WTC11 (cell line): ENCODE measurements at regions not wholly inside any gene's neighbourhood (a gene's known extent, or its start where the extent isn't known, plus 50 kb on each side); places are given as distances from the start of the nearest gene placed in this dataset.

ENCODE experiments used
- ATAC-seq: fragments of 200-7000 bp; cut with Tn5 transposase; 2 replicates; pipeline ENCODE4 v1.10.0; 2021; ENCODE audit warnings: mild to moderate bottlenecking, moderate library complexity
- CTCF ChIA-PET: fragments of 300-600 bp; sonication (Branson Sonifier 250); formaldehyde crosslinking; loops from one replicate; lab custom pipeline; 2021; ENCODE audit warnings: antibody characterized with exemption; lab: Charles Lee
- POLR2A ChIA-PET: fragments of 350-600 bp; sonication (Branson Sonifier 250); formaldehyde crosslinking; loops from one replicate; lab custom pipeline; 2021; ENCODE audit warnings: antibody characterized with exemption; lab: Charles Lee
- DNase-seq: peaks from one replicate; pipeline ENCODE4 v3.0.0; 2021; ENCODE audit warnings: low spot score
- H3K27ac Mint-ChIP-seq: 2 replicates; pipeline ENCODE4 v1.8.0; 2021; ENCODE audit warnings: mixed read lengths
- H3K27me3 Mint-ChIP-seq: 2 replicates; pipeline ENCODE4 v1.8.0; 2021; ENCODE audit warnings: low read depth, mild to moderate bottlenecking, moderate library complexity, mixed read lengths
- H3K36me3 Mint-ChIP-seq: 2 replicates; pipeline ENCODE4 v1.8.0; 2021; ENCODE audit warnings: mixed read lengths
- H3K4me1 Mint-ChIP-seq: 2 replicates; pipeline ENCODE4 v1.8.0; 2022; ENCODE audit warnings: mixed read lengths
- H3K4me3 Mint-ChIP-seq: 2 replicates; pipeline ENCODE4 v1.8.0; 2021; ENCODE audit warnings: mild to moderate bottlenecking, moderate library complexity, mixed read lengths
- H3K9me3 Mint-ChIP-seq: 2 replicates; pipeline ENCODE4 v1.8.0; 2021; ENCODE audit warnings: mixed read lengths
- GABPB1 ChIP-seq: sonication (generic); formaldehyde crosslinking; IDR thresholded peaks from 2 replicates; pipeline ENCODE4 v1.8.1; 2023; ENCODE audit warnings: mild to moderate bottlenecking, missing genetic modification reagents
- JAZF1 ChIP-seq: fragments of 250-450 bp; sonication (Bioruptor Pico); IDR thresholded peaks from 2 replicates; pipeline ENCODE4 v1.9.0; 2021; ENCODE audit warnings: moderate library complexity, mild to moderate bottlenecking, inconsistent platforms
- ZNF138 ChIP-seq: sonication (generic); formaldehyde crosslinking; conservative IDR thresholded peaks from 2 replicates; pipeline ENCODE4 v1.8.1; 2022; ENCODE audit warnings: mild to moderate bottlenecking, moderate library complexity, missing genetic modification reagents
- ZNF219 ChIP-seq: sonication (generic); formaldehyde crosslinking; IDR thresholded peaks from 2 replicates; pipeline ENCODE4 v1.8.0; 2023; ENCODE audit warnings: missing genetic modification reagents, mild to moderate bottlenecking, borderline replicate concordance
- ZNF396 ChIP-seq: fragments of 250-450 bp; sonication (Bioruptor Pico); IDR thresholded peaks from 2 replicates; pipeline ENCODE4 v1.8.0; 2021; ENCODE audit warnings: mild to moderate bottlenecking, moderate library complexity, borderline replicate concordance
- ZNF423 ChIP-seq: fragments of 250-450 bp; sonication (Bioruptor Pico); IDR thresholded peaks from 2 replicates; pipeline ENCODE4 v2.1.2; 2022; ENCODE audit warnings: mild to moderate bottlenecking, moderate library complexity
- ZNF512 ChIP-seq: sonication (generic); formaldehyde crosslinking; IDR thresholded peaks from 2 replicates; pipeline ENCODE4 v1.8.1; 2022; ENCODE audit warnings: missing genetic modification reagents, borderline replicate concordance
- ZNF671 ChIP-seq: fragments of 250-450 bp; sonication (Bioruptor Pico); IDR thresholded peaks from 2 replicates; pipeline ENCODE4 v1.8.0; 2021; ENCODE audit warnings: mild to moderate bottlenecking
- TF ChIP-seq, protein P1 (sequence below): fragments of 250-450 bp; sonication (Bioruptor Pico); IDR thresholded peaks from 2 replicates; pipeline ENCODE4 v1.9.0; 2021; ENCODE audit warnings: mild to moderate bottlenecking
- TF ChIP-seq, protein P2 (sequence below): sonication (generic); formaldehyde crosslinking; IDR thresholded peaks from 2 replicates; pipeline ENCODE4 v1.8.1; 2022; ENCODE audit warnings: low read depth, mild to moderate bottlenecking, moderate library complexity, missing genetic modification reagents, borderline replicate concordance
- TF ChIP-seq, protein P3 (sequence below): sonication (generic); formaldehyde crosslinking; IDR thresholded peaks from 2 replicates; pipeline ENCODE4 v1.8.1; 2023; ENCODE audit warnings: mild to moderate bottlenecking, missing genetic modification reagents, moderate library complexity
- TF ChIP-seq, protein P4 (sequence below): fragments of 250-450 bp; sonication (Bioruptor Pico); IDR thresholded peaks from 2 replicates; pipeline ENCODE4 v2.1.2; 2022; ENCODE audit warnings: mild to moderate bottlenecking, moderate library complexity
- TF ChIP-seq, protein P5 (sequence below): sonication (generic); formaldehyde crosslinking; conservative IDR thresholded peaks from 2 replicates; pipeline ENCODE4 v1.8.1; 2023; ENCODE audit warnings: mild to moderate bottlenecking, low read depth, missing genetic modification reagents, moderate library complexity

DNA sequence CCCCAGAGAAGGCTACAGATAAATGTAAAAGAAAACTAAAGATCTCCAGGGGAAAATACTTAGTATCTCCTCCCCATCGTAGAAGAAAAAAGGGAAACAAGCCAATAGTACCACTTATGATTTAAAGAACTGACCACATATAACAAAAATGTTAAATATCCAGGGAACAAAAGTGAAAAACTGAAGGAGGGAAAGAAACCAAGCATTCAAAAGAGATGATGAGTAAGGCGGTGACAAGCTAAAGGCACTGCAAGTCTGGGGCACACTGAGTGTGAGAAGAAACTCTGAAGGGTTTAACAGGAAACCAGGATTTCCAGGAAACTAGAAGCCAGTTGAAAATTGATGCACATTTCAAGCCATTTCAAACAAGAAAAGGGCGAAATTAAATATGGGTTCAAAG is 226.3 kb downstream of the AHR start (continued):
- TF ChIP-seq, protein P1, sequence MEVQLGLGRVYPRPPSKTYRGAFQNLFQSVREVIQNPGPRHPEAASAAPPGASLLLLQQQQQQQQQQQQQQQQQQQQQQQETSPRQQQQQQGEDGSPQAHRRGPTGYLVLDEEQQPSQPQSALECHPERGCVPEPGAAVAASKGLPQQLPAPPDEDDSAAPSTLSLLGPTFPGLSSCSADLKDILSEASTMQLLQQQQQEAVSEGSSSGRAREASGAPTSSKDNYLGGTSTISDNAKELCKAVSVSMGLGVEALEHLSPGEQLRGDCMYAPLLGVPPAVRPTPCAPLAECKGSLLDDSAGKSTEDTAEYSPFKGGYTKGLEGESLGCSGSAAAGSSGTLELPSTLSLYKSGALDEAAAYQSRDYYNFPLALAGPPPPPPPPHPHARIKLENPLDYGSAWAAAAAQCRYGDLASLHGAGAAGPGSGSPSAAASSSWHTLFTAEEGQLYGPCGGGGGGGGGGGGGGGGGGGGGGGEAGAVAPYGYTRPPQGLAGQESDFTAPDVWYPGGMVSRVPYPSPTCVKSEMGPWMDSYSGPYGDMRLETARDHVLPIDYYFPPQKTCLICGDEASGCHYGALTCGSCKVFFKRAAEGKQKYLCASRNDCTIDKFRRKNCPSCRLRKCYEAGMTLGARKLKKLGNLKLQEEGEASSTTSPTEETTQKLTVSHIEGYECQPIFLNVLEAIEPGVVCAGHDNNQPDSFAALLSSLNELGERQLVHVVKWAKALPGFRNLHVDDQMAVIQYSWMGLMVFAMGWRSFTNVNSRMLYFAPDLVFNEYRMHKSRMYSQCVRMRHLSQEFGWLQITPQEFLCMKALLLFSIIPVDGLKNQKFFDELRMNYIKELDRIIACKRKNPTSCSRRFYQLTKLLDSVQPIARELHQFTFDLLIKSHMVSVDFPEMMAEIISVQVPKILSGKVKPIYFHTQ (CRISPR knock-in tag), result no peak
- TF ChIP-seq ZNF219 (CRISPR knock-in tag), result no peak
- TF ChIP-seq, all 79 proteins: peak for 0

- POLR2A ChIA-PET, result no interaction called here
- DNase-seq (no peak), ATAC-seq (no peak)
- Mint-ChIP-seq H3K27me3 (no peaks in the 10 kb centered on the region), H3K27ac (no peak overlapping the region), H3K36me3 (no peaks in the 10 kb centered on the region), H3K9me3 (no peaks in the 10 kb centered on the region), H3K4me3 (no peak overlapping the region), H3K4me1 (peaks cover 11% of the 10 kb centered on the region)
- TF ChIP-seq, protein P2, sequence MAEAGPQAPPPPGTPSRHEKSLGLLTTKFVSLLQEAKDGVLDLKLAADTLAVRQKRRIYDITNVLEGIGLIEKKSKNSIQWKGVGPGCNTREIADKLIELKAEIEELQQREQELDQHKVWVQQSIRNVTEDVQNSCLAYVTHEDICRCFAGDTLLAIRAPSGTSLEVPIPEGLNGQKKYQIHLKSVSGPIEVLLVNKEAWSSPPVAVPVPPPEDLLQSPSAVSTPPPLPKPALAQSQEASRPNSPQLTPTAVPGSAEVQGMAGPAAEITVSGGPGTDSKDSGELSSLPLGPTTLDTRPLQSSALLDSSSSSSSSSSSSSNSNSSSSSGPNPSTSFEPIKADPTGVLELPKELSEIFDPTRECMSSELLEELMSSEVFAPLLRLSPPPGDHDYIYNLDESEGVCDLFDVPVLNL (CRISPR knock-in tag), result no peak
- TF ChIP-seq ZNF423 (CRISPR knock-in tag) (no peak), ZNF138 (CRISPR knock-in tag) (no peak), ZNF396 (CRISPR knock-in tag) (no peak), GABPB1 (CRISPR knock-in tag) (no peak), ZNF512 (no peak), JAZF1 (CRISPR knock-in tag) (no peak)
- TF ChIP-seq, protein P3, sequence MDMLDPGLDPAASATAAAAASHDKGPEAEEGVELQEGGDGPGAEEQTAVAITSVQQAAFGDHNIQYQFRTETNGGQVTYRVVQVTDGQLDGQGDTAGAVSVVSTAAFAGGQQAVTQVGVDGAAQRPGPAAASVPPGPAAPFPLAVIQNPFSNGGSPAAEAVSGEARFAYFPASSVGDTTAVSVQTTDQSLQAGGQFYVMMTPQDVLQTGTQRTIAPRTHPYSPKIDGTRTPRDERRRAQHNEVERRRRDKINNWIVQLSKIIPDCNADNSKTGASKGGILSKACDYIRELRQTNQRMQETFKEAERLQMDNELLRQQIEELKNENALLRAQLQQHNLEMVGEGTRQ (CRISPR knock-in tag), result no peak
- TF ChIP-seq, protein P4, sequence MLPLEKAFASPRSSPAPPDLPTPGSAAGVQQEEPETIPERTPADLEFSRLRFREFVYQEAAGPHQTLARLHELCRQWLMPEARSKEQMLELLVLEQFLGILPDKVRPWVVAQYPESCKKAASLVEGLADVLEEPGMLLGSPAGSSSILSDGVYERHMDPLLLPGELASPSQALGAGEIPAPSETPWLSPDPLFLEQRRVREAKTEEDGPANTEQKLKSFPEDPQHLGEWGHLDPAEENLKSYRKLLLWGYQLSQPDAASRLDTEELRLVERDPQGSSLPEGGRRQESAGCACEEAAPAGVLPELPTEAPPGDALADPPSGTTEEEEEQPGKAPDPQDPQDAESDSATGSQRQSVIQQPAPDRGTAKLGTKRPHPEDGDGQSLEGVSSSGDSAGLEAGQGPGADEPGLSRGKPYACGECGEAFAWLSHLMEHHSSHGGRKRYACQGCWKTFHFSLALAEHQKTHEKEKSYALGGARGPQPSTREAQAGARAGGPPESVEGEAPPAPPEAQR (CRISPR knock-in tag), result no peak
- TF ChIP-seq, protein P5, sequence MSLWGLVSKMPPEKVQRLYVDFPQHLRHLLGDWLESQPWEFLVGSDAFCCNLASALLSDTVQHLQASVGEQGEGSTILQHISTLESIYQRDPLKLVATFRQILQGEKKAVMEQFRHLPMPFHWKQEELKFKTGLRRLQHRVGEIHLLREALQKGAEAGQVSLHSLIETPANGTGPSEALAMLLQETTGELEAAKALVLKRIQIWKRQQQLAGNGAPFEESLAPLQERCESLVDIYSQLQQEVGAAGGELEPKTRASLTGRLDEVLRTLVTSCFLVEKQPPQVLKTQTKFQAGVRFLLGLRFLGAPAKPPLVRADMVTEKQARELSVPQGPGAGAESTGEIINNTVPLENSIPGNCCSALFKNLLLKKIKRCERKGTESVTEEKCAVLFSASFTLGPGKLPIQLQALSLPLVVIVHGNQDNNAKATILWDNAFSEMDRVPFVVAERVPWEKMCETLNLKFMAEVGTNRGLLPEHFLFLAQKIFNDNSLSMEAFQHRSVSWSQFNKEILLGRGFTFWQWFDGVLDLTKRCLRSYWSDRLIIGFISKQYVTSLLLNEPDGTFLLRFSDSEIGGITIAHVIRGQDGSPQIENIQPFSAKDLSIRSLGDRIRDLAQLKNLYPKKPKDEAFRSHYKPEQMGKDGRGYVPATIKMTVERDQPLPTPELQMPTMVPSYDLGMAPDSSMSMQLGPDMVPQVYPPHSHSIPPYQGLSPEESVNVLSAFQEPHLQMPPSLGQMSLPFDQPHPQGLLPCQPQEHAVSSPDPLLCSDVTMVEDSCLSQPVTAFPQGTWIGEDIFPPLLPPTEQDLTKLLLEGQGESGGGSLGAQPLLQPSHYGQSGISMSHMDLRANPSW (CRISPR knock-in tag), result no peak
- CTCF ChIA-PET, result no interaction called here
Measured at GRCh38 chr7:17526621-17527020, 228.2 kb downstream of the AHR start.

DNA sequence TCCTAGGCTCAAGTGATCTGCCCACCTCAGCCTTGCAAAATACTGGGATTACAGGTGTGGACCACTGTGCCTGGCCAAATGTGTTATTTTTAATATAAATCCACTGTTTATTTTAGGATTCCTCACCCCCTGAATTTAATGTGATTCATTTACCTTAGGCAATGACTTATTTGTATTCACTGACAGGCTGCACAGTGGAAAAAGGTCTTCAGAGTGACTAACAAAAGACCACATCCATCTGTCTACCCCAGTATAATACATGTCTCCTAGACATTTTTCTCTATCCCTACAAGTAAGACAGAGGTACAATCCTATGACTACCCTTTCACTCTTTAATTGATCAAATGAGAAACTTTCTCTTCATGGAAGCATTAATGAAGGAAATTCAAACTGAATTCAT is 230.2 kb downstream of the AHR start:
- Mint-ChIP-seq H3K36me3 (no peaks in the 10 kb centered on the region), H3K27me3 (no peaks in the 10 kb centered on the region), H3K4me3 (no peak overlapping the region), H3K27ac (no peak overlapping the region), H3K4me1 (peaks cover 8% of the 10 kb centered on the region), H3K9me3 (no peaks in the 10 kb centered on the region)
- ATAC-seq (no peak), DNase-seq (no peak)
- TF ChIP-seq ZNF671 (CRISPR knock-in tag), result no peak
- ChIA-PET CTCF (no interaction called here), POLR2A (no interaction called here)
